ENCODE measurements at regions not wholly inside any gene's neighbourhood (a gene's known extent, or its start where the extent isn't known, plus 50 kb on each side); places are given as distances from the start of the nearest gene placed in this dataset.

DNA sequence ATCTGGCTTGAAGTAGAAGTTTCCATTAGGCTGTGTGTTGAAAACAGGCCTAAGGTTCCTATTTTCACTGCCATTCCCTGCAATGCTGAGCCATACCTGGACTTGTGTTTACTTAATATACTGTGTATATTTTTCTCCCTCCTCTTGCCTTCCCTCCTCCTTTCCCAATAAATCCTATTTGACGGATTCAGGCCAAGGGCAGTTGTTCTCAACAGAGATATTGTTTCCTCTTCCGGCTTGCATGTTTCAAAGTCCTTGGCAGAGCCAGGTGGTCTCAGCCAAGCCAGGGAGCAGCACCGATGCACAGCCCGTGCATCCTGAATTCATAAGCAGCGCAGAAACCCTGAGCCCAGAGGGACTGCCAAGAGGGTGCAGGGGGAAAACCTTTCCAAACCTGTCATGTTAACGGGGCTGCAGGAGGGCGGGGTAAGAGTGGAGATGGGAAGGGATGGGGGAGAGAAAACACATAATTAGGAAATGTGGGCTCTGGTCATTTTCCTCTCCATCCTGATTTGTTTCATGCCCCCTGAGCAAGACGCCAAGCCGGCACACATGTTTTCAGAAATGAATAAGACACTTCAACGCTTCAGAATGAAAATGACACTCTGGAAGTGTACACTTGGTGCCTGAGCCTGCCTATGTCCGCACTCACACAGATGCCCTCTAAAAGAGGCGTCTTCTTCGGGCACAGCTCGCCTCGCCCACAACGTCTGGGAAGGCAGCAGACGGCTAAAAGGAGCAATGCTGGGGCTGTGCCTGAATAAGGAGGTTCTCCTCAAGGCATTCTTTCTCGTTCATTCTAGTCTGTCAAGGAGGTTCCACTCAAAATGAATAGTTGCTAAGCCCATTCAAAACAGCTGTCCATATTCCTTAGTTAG lies 149.3 kb upstream of the UBL3 start:
- Histone ChIP-seq H2BK15ac (ENCODE audit: low read depth, poor library complexity, severe bottlenecking) (no peak overlapping the region), H3K79me1 (replicated peaks; ENCODE audit: low read length, poor library complexity, severe bottlenecking) (no peaks in the 10 kb centered on the region), H2BK12ac (ENCODE audit: low read length in 2 of 2) (peak overlapping the region; percentile 4 to 43), H3K18ac (ENCODE audit: low read depth in 1 of 2, low read length in 2 of 2) (no peak overlapping the region), H3K9me3 (ENCODE audit: control insufficient read depth, low read length) (no peaks in the 10 kb centered on the region), H4K91ac (ENCODE audit: low read length) (no peak overlapping the region), H3K27me3 (ENCODE audit: control insufficient read depth in 1 of 2, insufficient read depth in 1 of 2, low read length in 2 of 2) (no peaks in the 10 kb centered on the region), H3K4ac (ENCODE audit: low read depth in 1 of 2, low read length in 2 of 2) (no peak overlapping the region), H3K27ac (ENCODE audit: low read length, poor library complexity, severe bottlenecking) (no peak overlapping the region), H4K8ac (ENCODE audit: low read length) (no peak overlapping the region), H3K4me2 (ENCODE audit: low read length, poor library complexity, severe bottlenecking) (no peak overlapping the region), H3K23ac (ENCODE audit: low read length in 2 of 2) (no peak overlapping the region), H3K4me3 (ENCODE audit: insufficient read depth in 1 of 2, low read depth in 1 of 2, low read length in 2 of 2) (no peak overlapping the region), H2BK120ac (ENCODE audit: low read depth, low read length) (no peak overlapping the region), H2AFZ (ENCODE audit: low read depth, low read length) (no peak overlapping the region), H3K36me3 (ENCODE audit: control insufficient read depth in 1 of 2, insufficient read depth in 2 of 2, low read depth in 1 of 2, low read length in 2 of 2) (no peaks in the 10 kb centered on the region), H3K4me1 (ENCODE audit: control insufficient read depth, insufficient read depth, low read depth, low read length) (no peaks in the 10 kb centered on the region), H2BK5ac (ENCODE audit: low read depth, low read length, poor library complexity, severe bottlenecking) (no peak overlapping the region), H3K9ac (ENCODE audit: low read length) (no peak overlapping the region), H2AK5ac (ENCODE audit: low read length, severe bottlenecking) (no peak overlapping the region), H3K14ac (ENCODE audit: low read length in 2 of 2) (no peak overlapping the region)
- 96% methylated on average over 18 of the region's 18 CpGs for WGBS
- DNase-seq = no peak

DNA sequence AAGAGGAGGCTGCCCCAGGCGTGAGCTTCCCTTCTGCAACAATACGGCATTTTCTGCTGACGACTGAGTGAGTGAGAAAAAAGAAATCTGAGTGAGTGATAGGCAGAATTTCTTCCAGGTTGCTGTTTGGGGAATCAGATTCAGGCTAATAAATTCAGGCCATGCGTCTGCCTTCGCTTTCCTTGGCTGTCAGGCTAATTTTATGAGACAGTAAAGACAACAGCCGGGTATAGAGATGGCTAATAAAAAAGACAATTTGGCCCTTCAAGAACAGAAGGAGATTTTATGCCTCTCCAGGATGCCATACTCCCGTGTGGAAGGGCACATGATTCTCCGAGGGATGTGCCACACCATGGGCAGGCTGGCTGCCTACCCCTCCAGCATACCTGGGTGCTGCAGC lies 145.9 kb upstream of the UBL3 start:
- Histone ChIP-seq H3K14ac (ENCODE audit: low read length in 2 of 2) (no peak overlapping the region), H3K18ac (ENCODE audit: low read depth in 1 of 2, low read length in 2 of 2) (no peak overlapping the region), H4K91ac (ENCODE audit: low read length) (no peak overlapping the region), H3K9ac (ENCODE audit: low read length) (peak overlapping the region; percentile 88), H3K36me3 (ENCODE audit: control insufficient read depth in 1 of 2, insufficient read depth in 2 of 2, low read depth in 1 of 2, low read length in 2 of 2) (no peaks in the 10 kb centered on the region), H3K4me1 (ENCODE audit: control insufficient read depth, insufficient read depth, low read depth, low read length) (peaks cover 12% of the 10 kb centered on the region), H3K27ac (ENCODE audit: low read length, poor library complexity, severe bottlenecking) (no peak overlapping the region), H3K4me2 (ENCODE audit: low read length, poor library complexity, severe bottlenecking) (no peak overlapping the region), H3K4me3 (ENCODE audit: insufficient read depth in 1 of 2, low read depth in 1 of 2, low read length in 2 of 2) (no peak overlapping the region), H3K27me3 (ENCODE audit: control insufficient read depth in 1 of 2, insufficient read depth in 1 of 2, low read length in 2 of 2) (no peaks in the 10 kb centered on the region), H2AK5ac (ENCODE audit: low read length, severe bottlenecking) (no peak overlapping the region), H2BK12ac (ENCODE audit: low read length in 2 of 2) (no peak overlapping the region), H2AFZ (ENCODE audit: low read depth, low read length) (no peak overlapping the region), H3K79me1 (replicated peaks; ENCODE audit: low read length, poor library complexity, severe bottlenecking) (no peaks in the 10 kb centered on the region), H4K8ac (ENCODE audit: low read length) (no peak overlapping the region), H3K23ac (ENCODE audit: low read length in 2 of 2) (no peak overlapping the region), H3K9me3 (ENCODE audit: control insufficient read depth, low read length) (no peaks in the 10 kb centered on the region), H2BK5ac (ENCODE audit: low read depth, low read length, poor library complexity, severe bottlenecking) (no peak overlapping the region), H3K4ac (ENCODE audit: low read depth in 1 of 2, low read length in 2 of 2) (no peak overlapping the region), H2BK120ac (ENCODE audit: low read depth, low read length) (no peak overlapping the region), H2BK15ac (ENCODE audit: low read depth, poor library complexity, severe bottlenecking) (no peak overlapping the region)
- DNase-seq = no peak
- WGBS = 92% methylated on average over 8 of the region's 8 CpGs

DNA sequence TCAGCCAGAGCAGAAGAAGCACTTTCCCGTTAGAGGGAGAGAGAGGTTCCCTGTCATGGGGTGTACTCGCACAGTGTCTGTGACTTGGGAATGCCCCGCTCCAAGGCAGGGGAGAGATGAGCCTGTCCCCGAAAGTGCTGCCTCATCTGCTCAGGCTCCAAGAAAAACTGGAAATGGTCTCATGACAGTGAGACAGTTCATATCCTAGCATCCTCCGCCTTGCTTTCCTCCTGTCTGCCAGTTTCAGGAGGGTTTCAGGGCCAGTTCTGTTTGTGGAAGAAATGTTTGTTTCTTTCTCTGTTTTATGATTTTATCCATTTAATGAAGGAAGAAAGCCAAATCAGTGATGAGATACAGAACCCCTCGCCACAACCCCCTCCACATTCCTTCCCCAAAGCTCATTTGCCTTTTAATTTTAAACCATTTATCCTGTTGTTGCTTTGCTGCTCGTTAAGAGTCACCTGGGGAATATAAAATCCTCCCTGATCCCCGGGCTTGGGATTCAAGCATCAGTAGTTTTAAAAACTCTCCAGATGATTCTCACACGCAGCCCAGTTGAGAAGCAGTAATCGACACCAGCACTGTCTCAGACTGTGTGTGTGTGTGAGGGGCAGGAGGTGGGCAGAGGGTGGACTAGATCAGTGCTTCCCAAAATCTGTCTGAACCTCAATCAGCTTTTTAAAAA lies 144.6 kb upstream of the UBL3 start:
- Histone ChIP-seq H3K79me1 (replicated peaks; ENCODE audit: low read length, poor library complexity, severe bottlenecking) (no peaks in the 10 kb centered on the region), H3K9me3 (ENCODE audit: control insufficient read depth, low read length) (no peaks in the 10 kb centered on the region), H3K4me2 (ENCODE audit: low read length, poor library complexity, severe bottlenecking) (no peak overlapping the region), H2AK5ac (ENCODE audit: low read length, severe bottlenecking) (no peak overlapping the region), H3K18ac (ENCODE audit: low read depth in 1 of 2, low read length in 2 of 2) (peak overlapping the region in 1 of 2 experiments; percentile 71), H3K27ac (ENCODE audit: low read length, poor library complexity, severe bottlenecking) (no peak overlapping the region), H2BK5ac (ENCODE audit: low read depth, low read length, poor library complexity, severe bottlenecking) (no peak overlapping the region), H3K4ac (ENCODE audit: low read depth in 1 of 2, low read length in 2 of 2) (no peak overlapping the region), H3K36me3 (ENCODE audit: control insufficient read depth in 1 of 2, insufficient read depth in 2 of 2, low read depth in 1 of 2, low read length in 2 of 2) (no peaks in the 10 kb centered on the region), H3K9ac (ENCODE audit: low read length) (peak overlapping the region; percentile 88), H2AFZ (ENCODE audit: low read depth, low read length) (no peak overlapping the region), H4K91ac (ENCODE audit: low read length) (no peak overlapping the region), H2BK15ac (ENCODE audit: low read depth, poor library complexity, severe bottlenecking) (no peak overlapping the region), H3K14ac (ENCODE audit: low read length in 2 of 2) (no peak overlapping the region), H3K4me3 (ENCODE audit: insufficient read depth in 1 of 2, low read depth in 1 of 2, low read length in 2 of 2) (peak overlapping the region in 1 of 2 experiments; percentile 29), H2BK12ac (ENCODE audit: low read length in 2 of 2) (peak overlapping the region in 1 of 2 experiments; percentile 94), H2BK120ac (ENCODE audit: low read depth, low read length) (no peak overlapping the region), H3K27me3 (ENCODE audit: control insufficient read depth in 1 of 2, insufficient read depth in 1 of 2, low read length in 2 of 2) (no peaks in the 10 kb centered on the region), H3K23ac (ENCODE audit: low read length in 2 of 2) (no peak overlapping the region), H4K8ac (ENCODE audit: low read length) (no peak overlapping the region), H3K4me1 (ENCODE audit: control insufficient read depth, insufficient read depth, low read depth, low read length) (peaks cover 13% of the 10 kb centered on the region)
- 89% methylated on average over 10 of the region's 10 CpGs for WGBS
- DNase-seq = peak; percentile 14

All from mesenchymal stem cell (in vitro differentiated cells and primary cell).